ENCODE measurements at regions not wholly inside any gene's neighbourhood (a gene's known extent, or its start where the extent isn't known, plus 50 kb on each side); places are given as distances from the start of the nearest gene placed in this dataset.

- TF ChIP-seq EZH2 (IDR thresholded peaks at IDR 0.05; ENCODE audit: insufficient read depth, poor library complexity, severe bottlenecking) (no peak), EZH2phosphoT487 (IDR thresholded peaks at IDR 0.05; ENCODE audit: insufficient read depth, low read depth) (no peak)
Measured at GRCh38 chr13:67632590-67632989, 402.5 kb upstream of the PCDH9 start.

Data from GM23248 (cell line).